WTC11 (cell line): ENCODE measurements at regions not wholly inside any gene's neighbourhood (a gene's known extent, or its start where the extent isn't known, plus 50 kb on each side); places are given as distances from the start of the nearest gene placed in this dataset.
"Not testable (repeated sequence)": the region's sequence is repeated elsewhere in the genome, so short reads cannot be mapped to it uniquely, and the experiment has no call there.

ENCODE experiments used
- ATAC-seq: fragments of 200-7000 bp; cut with Tn5 transposase; 2 replicates; pipeline ENCODE4 v1.10.0; 2021; ENCODE audit warnings: mild to moderate bottlenecking, moderate library complexity
- CTCF ChIA-PET: fragments of 300-600 bp; sonication (Branson Sonifier 250); formaldehyde crosslinking; loops from one replicate; lab custom pipeline; 2021; ENCODE audit warnings: antibody characterized with exemption; lab: Charles Lee
- POLR2A ChIA-PET: fragments of 350-600 bp; sonication (Branson Sonifier 250); formaldehyde crosslinking; loops from one replicate; lab custom pipeline; 2021; ENCODE audit warnings: antibody characterized with exemption; lab: Charles Lee
- DNase-seq: peaks from one replicate; pipeline ENCODE4 v3.0.0; 2021; ENCODE audit warnings: low spot score
- H3K27ac Mint-ChIP-seq: 2 replicates; pipeline ENCODE4 v1.8.0; 2021; ENCODE audit warnings: mixed read lengths
- H3K27me3 Mint-ChIP-seq: 2 replicates; pipeline ENCODE4 v1.8.0; 2021; ENCODE audit warnings: low read depth, mild to moderate bottlenecking, moderate library complexity, mixed read lengths
- H3K36me3 Mint-ChIP-seq: 2 replicates; pipeline ENCODE4 v1.8.0; 2021; ENCODE audit warnings: mixed read lengths
- H3K4me1 Mint-ChIP-seq: 2 replicates; pipeline ENCODE4 v1.8.0; 2022; ENCODE audit warnings: mixed read lengths
- H3K4me3 Mint-ChIP-seq: 2 replicates; pipeline ENCODE4 v1.8.0; 2021; ENCODE audit warnings: mild to moderate bottlenecking, moderate library complexity, mixed read lengths
- H3K9me3 Mint-ChIP-seq: 2 replicates; pipeline ENCODE4 v1.8.0; 2021; ENCODE audit warnings: mixed read lengths
- ELF4 ChIP-seq: sonication (generic); formaldehyde crosslinking; IDR thresholded peaks from 2 replicates; pipeline ENCODE4 v1.8.1; 2022; ENCODE audit warnings: low read depth, mild to moderate bottlenecking, moderate library complexity, missing genetic modification reagents
- GTF2I ChIP-seq: fragments of 250-450 bp; sonication (Bioruptor Pico); conservative IDR thresholded peaks from 2 replicates; pipeline ENCODE4 v1.4.0; 2021; ENCODE audit warnings: mild to moderate bottlenecking
- NFYB ChIP-seq: sonication (generic); formaldehyde crosslinking; conservative IDR thresholded peaks from 2 replicates; pipeline ENCODE4 v1.8.0; 2022; ENCODE audit warnings: low read depth, missing genetic modification reagents
- NR2C2 ChIP-seq: sonication (generic); formaldehyde crosslinking; IDR thresholded peaks from 2 replicates; pipeline ENCODE4 v1.8.0; 2022; ENCODE audit warnings: mild to moderate bottlenecking, missing genetic modification reagents
- PRDM15 ChIP-seq: sonication (generic); formaldehyde crosslinking; IDR thresholded peaks from 2 replicates; pipeline ENCODE4 v1.8.0; 2022; ENCODE audit warnings: missing genetic modification reagents
- RORB ChIP-seq: fragments of 250-450 bp; sonication (Bioruptor Pico); IDR thresholded peaks from 2 replicates; pipeline ENCODE4 v1.9.0; 2021; ENCODE audit warnings: mild to moderate bottlenecking
- ZNF317 ChIP-seq: sonication (generic); formaldehyde crosslinking; IDR thresholded peaks from 2 replicates; pipeline ENCODE4 v1.8.1; 2023; ENCODE audit warnings: low read depth, mild to moderate bottlenecking, moderate library complexity, missing genetic modification reagents, borderline replicate concordance
- ZNF512 ChIP-seq: sonication (generic); formaldehyde crosslinking; IDR thresholded peaks from 2 replicates; pipeline ENCODE4 v1.8.1; 2022; ENCODE audit warnings: missing genetic modification reagents, borderline replicate concordance
- TF ChIP-seq, protein P1 (sequence below): sonication (generic); formaldehyde crosslinking; IDR thresholded peaks from 2 replicates; pipeline ENCODE4 v1.8.1; 2022; ENCODE audit warnings: low read depth, mild to moderate bottlenecking, moderate library complexity, missing genetic modification reagents, borderline replicate concordance
- TF ChIP-seq, protein P2 (sequence below): sonication (generic); formaldehyde crosslinking; IDR thresholded peaks from 2 replicates; pipeline ENCODE4 v1.8.0; 2022; ENCODE audit warnings: mild to moderate bottlenecking, missing genetic modification reagents
- TF ChIP-seq, protein P3 (sequence below): fragments of 250-450 bp; sonication (Bioruptor Pico); IDR thresholded peaks from 2 replicates; pipeline ENCODE4 v1.9.0; 2021; ENCODE audit warnings: mild to moderate bottlenecking

DNA sequence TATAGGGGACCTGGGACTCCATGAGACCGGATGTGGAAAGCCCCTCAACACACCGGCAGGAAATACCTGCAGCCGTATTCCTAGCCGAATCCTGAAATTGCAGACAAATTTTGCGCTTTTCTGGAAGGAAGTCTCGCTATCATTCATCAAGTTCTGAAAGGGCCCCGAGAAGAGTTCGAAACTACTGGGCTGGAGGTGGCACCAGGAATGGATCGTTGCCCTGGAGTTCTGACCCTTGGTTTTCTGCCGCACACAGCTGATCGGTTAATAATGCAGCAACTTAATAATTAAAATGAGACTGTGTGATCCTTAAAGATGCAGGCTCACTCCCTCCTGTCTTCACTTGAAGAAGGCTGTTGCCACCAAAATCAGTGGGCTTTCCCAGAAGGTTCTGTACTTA lies 55.7 kb upstream of the MRTFB start:
- H3K36me3 Mint-ChIP-seq, result no peaks in the 10 kb centered on the region
- no peak overlapping the region for H3K4me3 Mint-ChIP-seq
- no peaks in the 10 kb centered on the region for H3K9me3 Mint-ChIP-seq
- ATAC-seq (no peak), DNase-seq (no peak)
- ChIA-PET CTCF (interaction anchor here (0.9 kb wide), 1 partner anchor 47 kb away, joined by 3 read pairs; no protein-coding TSS in a partner anchor), POLR2A (no interaction called here)
- no peaks in the 10 kb centered on the region for H3K27me3 Mint-ChIP-seq
- peak overlapping the region; percentile 6; the same call in 1 of the 2 replicates for H3K27ac Mint-ChIP-seq
- TF ChIP-seq PRDM15 (CRISPR knock-in tag) (0 out of 2 replicates have a peak, but pooled peaks have one; percentile 10), NR2C2 (no peak)
- peaks cover 30% of the 10 kb centered on the region for H3K4me1 Mint-ChIP-seq

GRCh38 chr16:14015948-14016347 lies 55.2 kb upstream of the MRTFB start:
- H3K27me3 Mint-ChIP-seq, result no peaks in the 10 kb centered on the region
- POLR2A ChIA-PET, result no interaction called here
- ATAC-seq, result no peak
- H3K36me3 Mint-ChIP-seq, result no peaks in the 10 kb centered on the region
- H3K9me3 Mint-ChIP-seq, result no peaks in the 10 kb centered on the region
- CTCF ChIA-PET, result interaction anchor here (0.9 kb wide), 1 partner anchor 47 kb away, joined by 3 read pairs; no protein-coding TSS in a partner anchor
- TF ChIP-seq ZNF317 (CRISPR knock-in tag) (no peak), PRDM15 (CRISPR knock-in tag) (no peak), ZNF512 (CRISPR knock-in tag) (no peak), ELF4 (CRISPR knock-in tag) (no peak), GTF2I (CRISPR knock-in tag) (no peak), NFYB (CRISPR knock-in tag) (no peak), RORB (CRISPR knock-in tag) (no peak)
- TF ChIP-seq, protein P1, sequence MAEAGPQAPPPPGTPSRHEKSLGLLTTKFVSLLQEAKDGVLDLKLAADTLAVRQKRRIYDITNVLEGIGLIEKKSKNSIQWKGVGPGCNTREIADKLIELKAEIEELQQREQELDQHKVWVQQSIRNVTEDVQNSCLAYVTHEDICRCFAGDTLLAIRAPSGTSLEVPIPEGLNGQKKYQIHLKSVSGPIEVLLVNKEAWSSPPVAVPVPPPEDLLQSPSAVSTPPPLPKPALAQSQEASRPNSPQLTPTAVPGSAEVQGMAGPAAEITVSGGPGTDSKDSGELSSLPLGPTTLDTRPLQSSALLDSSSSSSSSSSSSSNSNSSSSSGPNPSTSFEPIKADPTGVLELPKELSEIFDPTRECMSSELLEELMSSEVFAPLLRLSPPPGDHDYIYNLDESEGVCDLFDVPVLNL (CRISPR knock-in tag), result no peak
- TF ChIP-seq, protein P2, sequence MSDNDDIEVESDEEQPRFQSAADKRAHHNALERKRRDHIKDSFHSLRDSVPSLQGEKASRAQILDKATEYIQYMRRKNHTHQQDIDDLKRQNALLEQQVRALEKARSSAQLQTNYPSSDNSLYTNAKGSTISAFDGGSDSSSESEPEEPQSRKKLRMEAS (CRISPR knock-in tag), result no peak
- TF ChIP-seq, protein P3, sequence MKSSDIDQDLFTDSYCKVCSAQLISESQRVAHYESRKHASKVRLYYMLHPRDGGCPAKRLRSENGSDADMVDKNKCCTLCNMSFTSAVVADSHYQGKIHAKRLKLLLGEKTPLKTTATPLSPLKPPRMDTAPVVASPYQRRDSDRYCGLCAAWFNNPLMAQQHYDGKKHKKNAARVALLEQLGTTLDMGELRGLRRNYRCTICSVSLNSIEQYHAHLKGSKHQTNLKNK (CRISPR knock-in tag), result no peak
- TF ChIP-seq, all 79 proteins: peak for 0
- DNase-seq, result no peak
- H3K27ac Mint-ChIP-seq, result no peak overlapping the region
- no peak overlapping the region for H3K4me3 Mint-ChIP-seq
- H3K4me1 Mint-ChIP-seq, result peaks cover 30% of the 10 kb centered on the region

GRCh38 chr16:14016362-14016761 lies 54.8 kb upstream of the MRTFB start:
- DNase-seq, H3K4me3 Mint-ChIP-seq, ATAC-seq, H3K27ac Mint-ChIP-seq, H3K36me3 Mint-ChIP-seq, POLR2A ChIA-PET, H3K27me3 Mint-ChIP-seq, H3K9me3 Mint-ChIP-seq: not testable (repeated sequence)
- CTCF ChIA-PET, result interaction anchor here (0.9 kb wide), 1 partner anchor 48 kb away, joined by 3 read pairs; no protein-coding TSS in a partner anchor
- peaks cover 30% of the 10 kb centered on the region for H3K4me1 Mint-ChIP-seq
